OCI-LY1 (cell line): ENCODE measurements at regions not wholly inside any gene's neighbourhood (a gene's known extent, or its start where the extent isn't known, plus 50 kb on each side); places are given as distances from the start of the nearest gene placed in this dataset.

Experiments
- EZH2 ChIP-seq: fragments of 200-600 bp; sonication (generic), shearing (Covaris generic); IDR thresholded peaks from 2 replicates; pipeline ENCODE4 v1.8.0; 2017; ENCODE audit warnings: borderline replicate concordance, mixed run types, mild to moderate bottlenecking, antibody characterized with exemption, low read length, moderate library complexity, mixed read lengths
- TF ChIP-seq, protein P1 (sequence below): fragments of 200-600 bp; sonication (generic), shearing (Covaris generic); IDR thresholded peaks from 2 replicates; pipeline ENCODE4 v1.5.1; 2017; ENCODE audit warnings: mild to moderate bottlenecking, antibody characterized with exemption, low read length, moderate library complexity, mixed read lengths

DNA sequence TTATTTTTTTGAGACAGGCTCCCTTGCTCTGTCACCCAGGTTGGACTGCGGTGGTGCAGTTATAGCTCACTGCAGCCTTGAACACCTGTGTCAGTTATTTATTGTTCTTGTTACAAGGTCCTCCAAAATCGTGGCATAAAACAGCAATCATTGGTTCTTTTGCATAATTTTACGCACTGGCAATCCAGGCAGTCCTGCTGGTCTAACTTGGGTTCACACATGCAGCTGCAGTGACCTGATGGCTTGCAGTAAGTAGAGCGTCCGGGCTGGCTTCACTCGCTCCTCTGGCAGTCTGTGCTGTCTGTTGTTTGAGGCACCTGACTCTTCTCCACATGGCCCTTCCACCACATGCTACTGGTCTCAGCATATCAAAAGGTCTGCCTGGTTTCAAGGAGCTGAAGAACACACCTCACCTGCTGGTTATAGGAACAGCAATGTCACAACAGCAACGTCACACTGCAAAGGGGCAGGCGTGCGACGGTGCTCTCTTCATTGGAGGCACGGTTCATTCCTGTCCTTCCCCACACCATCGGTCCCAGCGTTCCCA, 894.6 kb downstream of the TRIML1 start:
- TF ChIP-seq, protein P1, sequence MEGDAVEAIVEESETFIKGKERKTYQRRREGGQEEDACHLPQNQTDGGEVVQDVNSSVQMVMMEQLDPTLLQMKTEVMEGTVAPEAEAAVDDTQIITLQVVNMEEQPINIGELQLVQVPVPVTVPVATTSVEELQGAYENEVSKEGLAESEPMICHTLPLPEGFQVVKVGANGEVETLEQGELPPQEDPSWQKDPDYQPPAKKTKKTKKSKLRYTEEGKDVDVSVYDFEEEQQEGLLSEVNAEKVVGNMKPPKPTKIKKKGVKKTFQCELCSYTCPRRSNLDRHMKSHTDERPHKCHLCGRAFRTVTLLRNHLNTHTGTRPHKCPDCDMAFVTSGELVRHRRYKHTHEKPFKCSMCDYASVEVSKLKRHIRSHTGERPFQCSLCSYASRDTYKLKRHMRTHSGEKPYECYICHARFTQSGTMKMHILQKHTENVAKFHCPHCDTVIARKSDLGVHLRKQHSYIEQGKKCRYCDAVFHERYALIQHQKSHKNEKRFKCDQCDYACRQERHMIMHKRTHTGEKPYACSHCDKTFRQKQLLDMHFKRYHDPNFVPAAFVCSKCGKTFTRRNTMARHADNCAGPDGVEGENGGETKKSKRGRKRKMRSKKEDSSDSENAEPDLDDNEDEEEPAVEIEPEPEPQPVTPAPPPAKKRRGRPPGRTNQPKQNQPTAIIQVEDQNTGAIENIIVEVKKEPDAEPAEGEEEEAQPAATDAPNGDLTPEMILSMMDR, result no peak
- no peak for TF ChIP-seq EZH2
